ENCODE measurements at regions not wholly inside any gene's neighbourhood (a gene's known extent, or its start where the extent isn't known, plus 50 kb on each side); places are given as distances from the start of the nearest gene placed in this dataset.

DNA sequence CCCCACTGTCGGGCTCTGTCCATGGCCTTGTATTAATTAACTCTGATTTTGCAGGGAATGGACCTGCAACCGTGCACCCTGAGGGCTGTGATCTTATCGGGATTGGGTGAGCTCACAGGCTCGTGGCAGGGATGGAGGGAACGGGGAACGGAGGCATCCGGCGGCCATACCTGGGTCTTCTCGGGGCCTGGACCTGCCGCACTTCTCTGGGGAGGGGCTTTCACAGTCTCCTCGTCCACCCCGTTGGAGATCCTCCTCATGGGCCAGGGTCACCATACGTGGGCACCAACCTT is 57.5 kb upstream of the SHH start:
- TF ChIP-seq, protein P1, sequence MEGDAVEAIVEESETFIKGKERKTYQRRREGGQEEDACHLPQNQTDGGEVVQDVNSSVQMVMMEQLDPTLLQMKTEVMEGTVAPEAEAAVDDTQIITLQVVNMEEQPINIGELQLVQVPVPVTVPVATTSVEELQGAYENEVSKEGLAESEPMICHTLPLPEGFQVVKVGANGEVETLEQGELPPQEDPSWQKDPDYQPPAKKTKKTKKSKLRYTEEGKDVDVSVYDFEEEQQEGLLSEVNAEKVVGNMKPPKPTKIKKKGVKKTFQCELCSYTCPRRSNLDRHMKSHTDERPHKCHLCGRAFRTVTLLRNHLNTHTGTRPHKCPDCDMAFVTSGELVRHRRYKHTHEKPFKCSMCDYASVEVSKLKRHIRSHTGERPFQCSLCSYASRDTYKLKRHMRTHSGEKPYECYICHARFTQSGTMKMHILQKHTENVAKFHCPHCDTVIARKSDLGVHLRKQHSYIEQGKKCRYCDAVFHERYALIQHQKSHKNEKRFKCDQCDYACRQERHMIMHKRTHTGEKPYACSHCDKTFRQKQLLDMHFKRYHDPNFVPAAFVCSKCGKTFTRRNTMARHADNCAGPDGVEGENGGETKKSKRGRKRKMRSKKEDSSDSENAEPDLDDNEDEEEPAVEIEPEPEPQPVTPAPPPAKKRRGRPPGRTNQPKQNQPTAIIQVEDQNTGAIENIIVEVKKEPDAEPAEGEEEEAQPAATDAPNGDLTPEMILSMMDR (IDR thresholded peaks at IDR 0.05; ENCODE audit: extremely low read depth, low read depth, low read length) = no peak
- no peak overlapping the region for H3K4me3 ChIP-seq (ENCODE audit: insufficient read depth, low read length)

GRCh38 chr7:155868955-155869783 is 56.9 kb upstream of the SHH start:
- Histone ChIP-seq H2AFZ (ENCODE audit: low read length) (no peak overlapping the region), H3K9me3 (ENCODE audit: low read depth, low read length) (no peaks in the 10 kb centered on the region), H3K27me3 (ENCODE audit: insufficient read depth, low read length) (no peaks in the 10 kb centered on the region), H3K4me3 (ENCODE audit: insufficient read depth, low read length) (no peak overlapping the region), H3K79me2 (ENCODE audit: insufficient read depth, low read length) (no peaks in the 10 kb centered on the region), H3K4me2 (ENCODE audit: insufficient read depth, low read length) (no peak overlapping the region), H3K4me1 (ENCODE audit: insufficient read depth, low read length) (no peaks in the 10 kb centered on the region), H3K36me3 (ENCODE audit: insufficient read depth, low read length) (no peaks in the 10 kb centered on the region), H4K20me1 (ENCODE audit: insufficient read depth, low read length) (no peaks in the 10 kb centered on the region), H3K27ac (ENCODE audit: low read depth, low read length) (no peak overlapping the region)
- TF ChIP-seq, protein P1 (IDR thresholded peaks at IDR 0.05; ENCODE audit: extremely low read depth, low read depth, low read length) = no peak
- DNase-seq (ENCODE audit: insufficient read length, low spot score, missing footprints) = no peak

More for the DNA sequence above, 57.5 kb upstream of the SHH start:
- Histone ChIP-seq H3K4me1 (ENCODE audit: insufficient read depth, low read length) (no peaks in the 10 kb centered on the region), H3K9me3 (ENCODE audit: low read depth, low read length) (no peaks in the 10 kb centered on the region), H3K27ac (ENCODE audit: low read depth, low read length) (no peak overlapping the region), H4K20me1 (ENCODE audit: insufficient read depth, low read length) (no peaks in the 10 kb centered on the region), H3K4me2 (ENCODE audit: insufficient read depth, low read length) (no peak overlapping the region), H3K79me2 (ENCODE audit: insufficient read depth, low read length) (no peaks in the 10 kb centered on the region), H3K36me3 (ENCODE audit: insufficient read depth, low read length) (no peaks in the 10 kb centered on the region), H2AFZ (ENCODE audit: low read length) (no peak overlapping the region), H3K27me3 (ENCODE audit: insufficient read depth, low read length) (no peaks in the 10 kb centered on the region)
- DNase-seq (ENCODE audit: insufficient read length, low spot score, missing footprints) = no peak

GRCh38 chr7:155867734-155868400 is 55.6 kb upstream of the SHH start:
- TF ChIP-seq, protein P1 (IDR thresholded peaks at IDR 0.05; ENCODE audit: extremely low read depth, low read depth, low read length) = no peak
- H2AFZ ChIP-seq (ENCODE audit: low read length) = no peak overlapping the region

DNA sequence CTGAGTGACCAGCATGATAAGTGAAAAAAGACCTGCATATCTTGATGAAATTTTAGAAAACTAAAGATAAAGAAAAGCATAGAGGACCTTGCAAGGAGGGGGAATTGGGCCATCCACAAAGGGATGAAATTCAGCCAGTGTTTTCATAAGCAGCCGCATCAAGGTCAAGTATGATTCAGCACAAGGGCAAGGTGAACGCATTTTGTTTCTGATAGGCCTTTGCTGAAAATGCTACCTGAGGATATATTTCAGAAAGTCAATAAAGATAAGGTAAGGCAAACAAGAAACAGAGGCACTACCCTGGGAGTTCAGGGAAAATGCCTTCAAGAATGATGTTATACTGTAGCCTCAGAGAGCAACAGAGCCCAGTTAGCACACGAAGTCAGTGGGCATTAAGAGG is 55.0 kb upstream of the SHH start:
- H3K4me3 ChIP-seq (ENCODE audit: insufficient read depth, low read length) = no peak overlapping the region
- H3K4me1 ChIP-seq (ENCODE audit: insufficient read depth, low read length) = no peaks in the 10 kb centered on the region
- H2AFZ ChIP-seq (ENCODE audit: low read length) = no peak overlapping the region
- H4K20me1 ChIP-seq (ENCODE audit: insufficient read depth, low read length) = no peaks in the 10 kb centered on the region
- H3K36me3 ChIP-seq (ENCODE audit: insufficient read depth, low read length) = no peaks in the 10 kb centered on the region
- no peak overlapping the region for H3K4me2 ChIP-seq (ENCODE audit: insufficient read depth, low read length)
- H3K27ac ChIP-seq (ENCODE audit: low read depth, low read length) = no peak overlapping the region
- H3K9me3 ChIP-seq (ENCODE audit: low read depth, low read length) = no peaks in the 10 kb centered on the region
- DNase-seq (ENCODE audit: insufficient read length, low spot score, missing footprints) = no peak
- no peaks in the 10 kb centered on the region for H3K27me3 ChIP-seq (ENCODE audit: insufficient read depth, low read length)
- TF ChIP-seq, protein P1 (IDR thresholded peaks at IDR 0.05; ENCODE audit: extremely low read depth, low read depth, low read length) = no peak
- no peaks in the 10 kb centered on the region for H3K79me2 ChIP-seq (ENCODE audit: insufficient read depth, low read length)

More at GRCh38 chr7:155867734-155868400, 55.6 kb upstream of the SHH start:
- Histone ChIP-seq H3K4me2 (ENCODE audit: insufficient read depth, low read length) (no peak overlapping the region), H4K20me1 (ENCODE audit: insufficient read depth, low read length) (no peaks in the 10 kb centered on the region), H3K4me3 (ENCODE audit: insufficient read depth, low read length) (no peak overlapping the region), H3K4me1 (ENCODE audit: insufficient read depth, low read length) (no peaks in the 10 kb centered on the region), H3K9me3 (ENCODE audit: low read depth, low read length) (no peaks in the 10 kb centered on the region), H3K36me3 (ENCODE audit: insufficient read depth, low read length) (no peaks in the 10 kb centered on the region), H3K79me2 (ENCODE audit: insufficient read depth, low read length) (no peaks in the 10 kb centered on the region), H3K27ac (ENCODE audit: low read depth, low read length) (no peak overlapping the region), H3K27me3 (ENCODE audit: insufficient read depth, low read length) (no peaks in the 10 kb centered on the region)
- DNase-seq (ENCODE audit: insufficient read length, low spot score, missing footprints) = no peak

Measured in osteoblast (primary cell).